Loucy (cell line): ENCODE measurements at regions not wholly inside any gene's neighbourhood (a gene's known extent, or its start where the extent isn't known, plus 50 kb on each side); places are given as distances from the start of the nearest gene placed in this dataset.

Experiments used
- H2AFZ ChIP-seq: fragments of 200-600 bp; sonication (generic); 2 replicates; pipeline ENCODE4 v1.6.0; 2016; ENCODE audit warnings: antibody characterized with exemption, mild to moderate bottlenecking, low read length, moderate library complexity
- H3F3A ChIP-seq: fragments of 200-600 bp; 2 replicates; pipeline ENCODE4 v1.6.0; 2016; ENCODE audit warnings: antibody characterized with exemption, low read depth, mild to moderate bottlenecking
- H3K27me3 ChIP-seq: fragments of 200-600 bp; sonication (generic); 2 replicates; pipeline ENCODE4 v1.6.1; 2014; ENCODE audit warnings: low read length, mild to moderate bottlenecking; ENCODE audit not compliant: insufficient read depth, poor library complexity, severe bottlenecking
- H3K36me3 ChIP-seq: fragments of 200-600 bp; sonication (generic); 2 replicates; pipeline ENCODE4 v1.6.1; 2016; ENCODE audit warnings: low read length; ENCODE audit not compliant: insufficient read depth
- H3K4me1 ChIP-seq: fragments of 200-600 bp; sonication (generic); 2 replicates; pipeline ENCODE4 v1.5.1; 2014; ENCODE audit warnings: low read length, mild to moderate bottlenecking; ENCODE audit not compliant: insufficient read depth, poor library complexity, severe bottlenecking
- H3K4me2 ChIP-seq: fragments of 200-600 bp; sonication (generic); 2 replicates; pipeline ENCODE4 v1.6.0; 2014; ENCODE audit warnings: antibody characterized with exemption, low read length, low read depth, mild to moderate bottlenecking; ENCODE audit not compliant: poor library complexity, severe bottlenecking
- H3K4me3 ChIP-seq: fragments of 200-600 bp; sonication (generic); 2 replicates; pipeline ENCODE4 v1.5.1; 2014; ENCODE audit warnings: low read length, mild to moderate bottlenecking, mixed read lengths; ENCODE audit not compliant: poor library complexity, severe bottlenecking
- H3K79me2 ChIP-seq: fragments of 200-600 bp; sonication (generic); 2 replicates; pipeline ENCODE4 v1.6.1; 2014; ENCODE audit warnings: low read length; ENCODE audit not compliant: insufficient read depth
- H3K9ac ChIP-seq: fragments of 200-600 bp; sonication (generic); 2 replicates; pipeline ENCODE4 v1.6.0; 2014; ENCODE audit warnings: mild to moderate bottlenecking, low read depth, low read length, moderate library complexity; ENCODE audit not compliant: poor library complexity, severe bottlenecking
- H3K9me2 ChIP-seq: fragments of 200-600 bp; sonication (generic); replicated peaks from 2 replicates; pipeline ENCODE4 v1.6.1; 2016; ENCODE audit warnings: low read depth, low read length, mixed read lengths
- H3K9me3 ChIP-seq: fragments of 200-600 bp; sonication (generic); 2 replicates; pipeline ENCODE4 v1.6.1; 2014; ENCODE audit warnings: mild to moderate bottlenecking, antibody characterized with exemption, low read length, low read depth; ENCODE audit not compliant: insufficient read depth
- H4K20me1 ChIP-seq: fragments of 200-600 bp; sonication (generic); 2 replicates; pipeline ENCODE4 v1.6.0; 2014; ENCODE audit warnings: antibody characterized with exemption, low read length, mild to moderate bottlenecking; ENCODE audit not compliant: insufficient read depth, poor library complexity, severe bottlenecking
- EZH2phosphoT487 ChIP-seq: fragments of 200-600 bp; IDR thresholded peaks from 2 replicates; pipeline ENCODE4 v1.6.1; 2018; ENCODE audit warnings: antibody characterized with exemption, mild to moderate bottlenecking, moderate library complexity, borderline replicate concordance
- TF ChIP-seq, protein P1 (sequence below): fragments of 200-600 bp; sonication (generic); conservative IDR thresholded peaks from 2 replicates; pipeline ENCODE4 v1.5.1; 2014; ENCODE audit warnings: mild to moderate bottlenecking, antibody characterized with exemption, low read length

DNA sequence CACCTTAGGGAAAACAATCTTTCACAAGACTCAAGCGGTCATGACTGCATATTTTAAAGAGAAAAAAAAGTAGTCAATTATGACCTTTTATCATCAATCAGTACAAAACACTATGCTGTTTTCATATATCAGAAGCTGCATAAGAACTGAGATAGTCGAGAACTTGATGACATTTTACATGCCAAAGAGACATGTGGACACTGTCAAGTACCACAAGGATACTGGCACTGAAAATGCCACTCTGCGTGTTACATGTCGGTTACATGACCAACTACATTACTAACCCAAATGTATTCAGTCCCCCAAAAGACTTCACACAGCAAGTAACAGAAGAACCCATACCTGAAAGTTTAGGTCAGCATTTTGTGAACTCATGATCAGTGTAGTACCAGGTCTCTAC is 975.0 kb upstream of the ADGRL4 start:
- H2AFZ ChIP-seq = no peak overlapping the region
- H3K27me3 ChIP-seq = no peaks in the 10 kb centered on the region

DNA sequence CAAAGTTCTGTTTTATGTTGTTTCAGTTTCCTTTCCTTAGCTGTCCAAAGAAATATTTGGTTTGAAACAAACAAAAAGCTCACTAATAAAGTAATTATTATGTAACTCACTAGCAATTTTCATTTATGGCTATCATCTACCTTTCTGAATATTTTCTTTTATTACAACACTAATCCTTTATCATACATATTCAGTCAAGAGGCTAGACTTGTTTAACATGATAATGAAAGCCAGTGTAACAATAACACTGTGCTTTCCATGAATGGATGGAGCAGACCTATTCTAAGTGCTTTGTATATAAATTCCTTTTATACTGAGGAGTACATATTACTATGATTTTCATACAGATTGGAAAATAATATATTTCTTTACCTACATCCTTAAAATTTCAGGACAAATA is 972.8 kb upstream of the ADGRL4 start:
- H3K4me2 ChIP-seq = no peak overlapping the region
- H3F3A ChIP-seq = no peaks in the 10 kb centered on the region

More for the DNA sequence above, 975.0 kb upstream of the ADGRL4 start:
- Histone ChIP-seq H3K36me3 (no peaks in the 10 kb centered on the region), H3F3A (no peaks in the 10 kb centered on the region), H3K9me2 (0 out of 2 replicates have a peak, but pooled peaks cover 3% of the 10 kb centered on the region), H3K4me1 (no peaks in the 10 kb centered on the region), H3K9ac (no peak overlapping the region), H4K20me1 (no peaks in the 10 kb centered on the region), H3K4me3 (no peak overlapping the region), H3K4me2 (no peak overlapping the region), H3K79me2 (no peaks in the 10 kb centered on the region), H3K9me3 (no peaks in the 10 kb centered on the region)
- TF ChIP-seq EZH2phosphoT487 = no peak
- TF ChIP-seq, protein P1, sequence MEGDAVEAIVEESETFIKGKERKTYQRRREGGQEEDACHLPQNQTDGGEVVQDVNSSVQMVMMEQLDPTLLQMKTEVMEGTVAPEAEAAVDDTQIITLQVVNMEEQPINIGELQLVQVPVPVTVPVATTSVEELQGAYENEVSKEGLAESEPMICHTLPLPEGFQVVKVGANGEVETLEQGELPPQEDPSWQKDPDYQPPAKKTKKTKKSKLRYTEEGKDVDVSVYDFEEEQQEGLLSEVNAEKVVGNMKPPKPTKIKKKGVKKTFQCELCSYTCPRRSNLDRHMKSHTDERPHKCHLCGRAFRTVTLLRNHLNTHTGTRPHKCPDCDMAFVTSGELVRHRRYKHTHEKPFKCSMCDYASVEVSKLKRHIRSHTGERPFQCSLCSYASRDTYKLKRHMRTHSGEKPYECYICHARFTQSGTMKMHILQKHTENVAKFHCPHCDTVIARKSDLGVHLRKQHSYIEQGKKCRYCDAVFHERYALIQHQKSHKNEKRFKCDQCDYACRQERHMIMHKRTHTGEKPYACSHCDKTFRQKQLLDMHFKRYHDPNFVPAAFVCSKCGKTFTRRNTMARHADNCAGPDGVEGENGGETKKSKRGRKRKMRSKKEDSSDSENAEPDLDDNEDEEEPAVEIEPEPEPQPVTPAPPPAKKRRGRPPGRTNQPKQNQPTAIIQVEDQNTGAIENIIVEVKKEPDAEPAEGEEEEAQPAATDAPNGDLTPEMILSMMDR = no peak

DNA sequence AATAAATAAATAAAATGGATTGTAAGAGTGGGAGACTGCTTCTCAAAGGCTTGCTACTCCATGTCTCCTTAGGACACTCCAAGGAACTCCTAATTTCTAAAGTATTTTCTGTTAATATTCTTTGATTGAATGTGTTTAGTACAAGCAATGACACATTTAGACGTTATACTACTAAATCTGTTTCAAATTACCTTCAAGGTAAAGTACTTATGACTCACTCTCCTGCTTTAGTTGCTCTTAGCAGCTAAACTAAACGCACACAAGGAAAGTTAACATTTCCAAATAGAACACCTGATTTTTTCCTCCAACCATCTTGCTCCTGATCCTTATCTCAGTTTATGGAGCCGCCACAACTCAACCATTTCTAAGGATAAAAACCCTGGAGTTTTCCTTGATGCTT is 969.8 kb upstream of the ADGRL4 start:
- TF ChIP-seq, protein P1 = no peak
- no peak for TF ChIP-seq EZH2phosphoT487
- Histone ChIP-seq H3K79me2 (no peaks in the 10 kb centered on the region), H3K4me3 (no peak overlapping the region), H2AFZ (no peak overlapping the region), H3K9me2 (0 out of 2 replicates have a peak, but pooled peaks cover 3% of the 10 kb centered on the region), H3K4me2 (no peak overlapping the region), H3K4me1 (no peaks in the 10 kb centered on the region), H4K20me1 (no peaks in the 10 kb centered on the region), H3K9ac (no peak overlapping the region), H3K36me3 (no peaks in the 10 kb centered on the region), H3F3A (no peaks in the 10 kb centered on the region), H3K9me3 (no peaks in the 10 kb centered on the region), H3K27me3 (no peaks in the 10 kb centered on the region)

More for the DNA sequence above, 972.8 kb upstream of the ADGRL4 start:
- Histone ChIP-seq H3K36me3 (no peaks in the 10 kb centered on the region), H4K20me1 (no peaks in the 10 kb centered on the region), H2AFZ (no peak overlapping the region), H3K79me2 (no peaks in the 10 kb centered on the region), H3K4me1 (no peaks in the 10 kb centered on the region), H3K9me2 (0 out of 2 replicates have a peak, but pooled peaks cover 3% of the 10 kb centered on the region), H3K4me3 (no peak overlapping the region), H3K27me3 (no peaks in the 10 kb centered on the region), H3K9me3 (no peaks in the 10 kb centered on the region), H3K9ac (no peak overlapping the region)
- no peak for TF ChIP-seq EZH2phosphoT487
- TF ChIP-seq, protein P1 = no peak
